GM20000 (cell line): ENCODE measurements at regions not wholly inside any gene's neighbourhood (a gene's known extent, or its start where the extent isn't known, plus 50 kb on each side); places are given as distances from the start of the nearest gene placed in this dataset.
A peak's percentile ranks its signal among the peaks of the same experiment; 100 is the strongest.
"Not testable (repeated sequence)": the region's sequence is repeated elsewhere in the genome, so short reads cannot be mapped to it uniquely, and the experiment has no call there.

Experiments used
- DNase-seq: peaks from one replicate; pipeline ENCODE4 v3.0.0; 2012; ENCODE audit warnings: low spot score
- CTCF ChIP-seq: IDR thresholded peaks from 2 replicates; pipeline ENCODE4 v1.5.1; 2012; ENCODE audit warnings: mild to moderate bottlenecking, control low read depth; ENCODE audit errors: extremely low read depth, missing control alignments

DNA sequence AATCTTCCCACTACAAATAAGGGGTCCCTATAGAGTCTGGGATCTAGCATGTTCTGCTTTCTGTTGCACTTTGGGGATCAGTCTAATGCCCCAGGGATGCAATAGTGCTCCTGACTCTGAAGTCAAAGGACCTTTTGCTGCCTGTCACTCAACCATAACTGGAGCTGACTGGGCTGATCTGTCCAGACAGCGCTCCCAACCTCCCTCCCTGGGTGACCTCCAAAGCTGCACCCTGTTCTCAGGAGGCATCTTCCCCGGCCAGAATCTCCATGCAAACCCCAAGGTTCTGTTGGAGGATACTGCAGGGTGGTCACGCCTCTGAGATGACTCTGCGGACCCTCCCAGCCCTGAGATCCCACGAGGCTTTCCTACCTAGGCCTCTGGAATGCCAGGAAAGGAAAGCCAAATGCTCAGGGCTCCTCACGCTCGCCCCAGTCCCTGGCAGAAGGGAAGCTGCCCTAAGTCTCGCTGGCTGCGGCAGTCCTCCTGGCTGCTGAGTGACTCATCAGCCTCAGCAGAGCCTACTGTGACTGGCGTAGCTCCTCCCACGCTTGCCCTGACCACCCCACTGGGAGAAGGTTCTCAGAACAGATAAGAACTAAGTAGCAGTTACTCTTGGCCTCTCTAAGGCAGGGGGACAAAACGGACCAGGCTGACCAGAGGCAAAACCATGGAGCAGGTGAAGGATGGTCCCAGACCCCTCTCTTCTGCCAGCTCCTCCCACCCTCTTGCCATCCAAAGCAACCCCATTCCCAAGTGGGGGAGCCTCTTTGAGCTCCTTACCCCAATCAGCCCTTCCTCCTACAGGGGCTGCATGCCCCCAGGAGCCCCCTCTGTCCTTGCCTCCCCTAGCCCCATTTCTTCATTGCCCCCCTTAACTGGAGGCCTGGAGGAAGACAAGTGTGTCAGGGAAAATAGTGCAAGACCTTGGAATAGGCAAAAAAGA, 124.1 kb upstream of the TNRC6C start:
- DNase-seq, result peak; percentile 61
- no peak for TF ChIP-seq CTCF

DNA sequence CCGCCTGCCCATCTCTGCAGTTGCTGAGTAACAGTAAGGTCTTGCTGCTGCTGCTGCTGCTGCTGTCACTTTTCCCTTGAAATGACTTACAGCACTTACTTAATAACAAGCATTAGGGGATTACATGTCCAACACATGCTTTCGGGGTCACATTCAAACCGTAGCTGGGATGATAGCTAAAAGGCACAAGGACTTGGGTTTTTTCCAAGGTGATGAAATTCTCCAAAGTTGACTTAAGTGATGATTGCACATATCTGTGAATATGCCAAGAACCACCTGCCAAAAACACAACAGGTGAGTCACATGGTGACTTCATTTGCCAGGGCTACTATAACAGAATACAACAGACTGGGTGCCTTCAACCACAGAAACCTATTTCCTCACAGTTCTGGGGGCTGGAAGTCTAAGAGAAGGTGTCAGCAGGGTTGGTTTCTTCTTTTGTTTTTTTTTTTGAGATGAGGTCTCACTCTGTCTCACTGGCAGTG, 121.9 kb upstream of the TNRC6C start:
- DNase-seq, result no peak
- TF ChIP-seq CTCF, result no peak

- not testable (repeated sequence) for DNase-seq
These were observed 121.4 kb upstream of the TNRC6C start for GRCh38 chr17:77837072-77837471.

DNA sequence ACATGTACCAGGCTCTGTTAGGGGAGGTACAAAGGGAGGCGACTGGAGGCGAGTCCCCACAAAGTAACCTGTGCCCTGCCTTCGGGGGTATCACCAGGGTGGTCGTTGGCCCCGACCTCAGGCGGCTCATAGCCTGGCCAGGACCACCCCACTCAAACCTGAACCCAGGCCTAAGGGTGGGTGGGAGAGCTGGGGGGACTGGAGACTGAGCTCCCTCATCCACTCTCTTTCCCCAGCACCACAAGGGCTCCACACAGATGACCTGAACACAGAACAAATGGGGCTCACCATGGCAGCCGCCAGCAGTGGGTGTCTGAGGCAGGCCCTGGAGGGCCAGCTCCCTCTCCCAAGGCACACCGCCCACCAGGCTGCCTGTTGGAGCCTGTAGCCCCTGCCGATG, 120.6 kb upstream of the TNRC6C start:
- DNase-seq, result no peak
- TF ChIP-seq CTCF, result no peak

GRCh38 chr17:77838748-77839697, 119.5 kb upstream of the TNRC6C start:
- no peak for TF ChIP-seq CTCF
- no peak for DNase-seq

DNA sequence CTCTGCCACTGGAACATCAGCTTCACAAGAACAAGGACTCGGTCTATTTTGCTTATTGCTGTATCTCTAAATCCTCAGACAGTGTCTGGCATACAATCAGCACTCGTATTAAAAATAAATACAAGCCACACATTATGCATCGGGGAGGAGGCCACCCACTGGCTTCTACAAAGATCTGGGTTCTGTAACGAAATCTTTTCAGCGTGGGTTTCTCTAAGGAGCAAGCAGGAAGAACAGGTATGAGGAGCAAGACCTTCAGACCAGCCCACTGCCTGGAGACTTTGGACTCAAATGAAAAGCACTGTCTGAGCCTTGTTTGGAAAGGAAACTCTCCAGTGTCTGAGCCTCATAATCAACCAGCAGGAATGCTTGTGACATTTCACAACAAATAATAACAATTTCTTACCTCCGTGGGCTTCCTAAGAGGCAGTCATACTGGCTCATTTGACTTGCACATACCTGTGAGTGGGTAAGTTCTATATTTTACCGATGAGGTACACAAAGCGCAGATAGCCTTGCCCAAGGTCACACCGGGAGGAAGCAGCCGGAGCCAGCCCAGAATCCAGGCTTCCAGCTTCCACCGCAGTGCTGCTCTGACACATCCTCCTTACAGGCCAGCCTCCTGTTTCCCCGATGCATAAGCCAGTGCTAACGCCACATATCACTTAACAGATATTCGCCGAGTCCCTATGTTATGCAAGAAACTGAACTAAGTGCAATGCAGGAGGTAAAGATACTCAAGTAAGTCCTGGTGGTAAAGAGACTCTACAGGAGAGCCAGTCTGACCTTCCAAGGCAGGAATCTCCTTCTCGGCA, 118.6 kb upstream of the TNRC6C start:
- no peak for TF ChIP-seq CTCF
- no peak for DNase-seq

DNA sequence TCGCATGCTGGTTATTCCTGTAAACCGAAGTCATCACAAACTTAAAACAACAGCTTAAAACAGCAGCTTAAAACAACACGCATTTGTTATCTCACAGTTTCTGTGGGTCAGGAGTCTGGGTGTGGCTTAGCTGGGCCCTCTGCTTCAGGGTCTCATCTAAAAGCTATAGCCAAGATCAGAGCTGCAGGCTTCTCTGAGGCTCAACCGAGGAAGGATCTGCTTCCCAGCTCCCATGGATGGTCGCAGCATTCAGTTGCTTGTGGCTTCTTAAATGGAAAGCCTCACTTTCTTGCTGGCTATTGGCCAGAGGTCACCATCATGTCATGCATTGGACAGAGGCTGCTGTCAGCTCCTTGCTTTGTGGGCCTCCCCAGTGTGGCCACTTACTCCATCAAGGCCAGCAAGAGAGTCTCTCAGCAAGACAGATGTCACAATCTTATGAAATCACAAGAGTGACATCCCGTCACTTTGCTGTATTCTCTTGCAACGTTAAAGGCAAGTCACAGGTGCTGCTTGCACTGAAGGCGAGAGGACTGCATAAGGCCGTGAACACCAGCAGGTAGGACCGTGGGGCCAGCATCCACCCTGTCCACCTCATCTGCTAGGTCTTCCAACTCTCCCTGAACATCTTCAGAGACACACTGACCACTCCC, 117.9 kb upstream of the TNRC6C start:
- DNase-seq, result no peak
- no peak for TF ChIP-seq CTCF
